GM12874 (cell line): ENCODE measurements at regions not wholly inside any gene's neighbourhood (a gene's known extent, or its start where the extent isn't known, plus 50 kb on each side); places are given as distances from the start of the nearest gene placed in this dataset.

Experiments
- TF ChIP-seq, protein P1 (sequence below): IDR thresholded peaks from 2 replicates; pipeline ENCODE4 v1.5.1; 2011; ENCODE audit warnings: low read depth, mild to moderate bottlenecking, control low read depth, low read length, moderate library complexity; ENCODE audit not compliant: insufficient read depth

DNA sequence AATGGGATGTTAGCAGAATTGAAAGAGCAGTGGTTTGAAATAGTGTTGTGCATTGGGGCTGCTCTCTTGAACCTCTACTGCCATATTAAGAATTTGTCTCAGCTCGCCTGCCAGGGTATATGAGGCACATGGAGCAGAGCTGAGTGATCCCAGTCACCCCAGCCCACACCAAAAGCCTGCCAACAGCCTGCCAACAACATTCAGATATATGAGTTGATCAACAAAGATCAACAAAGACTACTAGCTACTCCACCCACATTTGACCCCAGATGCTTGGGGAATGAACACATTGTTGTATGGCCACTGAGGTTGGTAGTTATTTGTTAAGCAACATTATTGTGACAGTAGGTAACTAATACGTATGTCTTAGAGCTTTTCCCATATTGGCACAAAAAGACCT is 570.9 kb upstream of the IL12A start:
- TF ChIP-seq, protein P1, sequence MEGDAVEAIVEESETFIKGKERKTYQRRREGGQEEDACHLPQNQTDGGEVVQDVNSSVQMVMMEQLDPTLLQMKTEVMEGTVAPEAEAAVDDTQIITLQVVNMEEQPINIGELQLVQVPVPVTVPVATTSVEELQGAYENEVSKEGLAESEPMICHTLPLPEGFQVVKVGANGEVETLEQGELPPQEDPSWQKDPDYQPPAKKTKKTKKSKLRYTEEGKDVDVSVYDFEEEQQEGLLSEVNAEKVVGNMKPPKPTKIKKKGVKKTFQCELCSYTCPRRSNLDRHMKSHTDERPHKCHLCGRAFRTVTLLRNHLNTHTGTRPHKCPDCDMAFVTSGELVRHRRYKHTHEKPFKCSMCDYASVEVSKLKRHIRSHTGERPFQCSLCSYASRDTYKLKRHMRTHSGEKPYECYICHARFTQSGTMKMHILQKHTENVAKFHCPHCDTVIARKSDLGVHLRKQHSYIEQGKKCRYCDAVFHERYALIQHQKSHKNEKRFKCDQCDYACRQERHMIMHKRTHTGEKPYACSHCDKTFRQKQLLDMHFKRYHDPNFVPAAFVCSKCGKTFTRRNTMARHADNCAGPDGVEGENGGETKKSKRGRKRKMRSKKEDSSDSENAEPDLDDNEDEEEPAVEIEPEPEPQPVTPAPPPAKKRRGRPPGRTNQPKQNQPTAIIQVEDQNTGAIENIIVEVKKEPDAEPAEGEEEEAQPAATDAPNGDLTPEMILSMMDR = no peak

DNA sequence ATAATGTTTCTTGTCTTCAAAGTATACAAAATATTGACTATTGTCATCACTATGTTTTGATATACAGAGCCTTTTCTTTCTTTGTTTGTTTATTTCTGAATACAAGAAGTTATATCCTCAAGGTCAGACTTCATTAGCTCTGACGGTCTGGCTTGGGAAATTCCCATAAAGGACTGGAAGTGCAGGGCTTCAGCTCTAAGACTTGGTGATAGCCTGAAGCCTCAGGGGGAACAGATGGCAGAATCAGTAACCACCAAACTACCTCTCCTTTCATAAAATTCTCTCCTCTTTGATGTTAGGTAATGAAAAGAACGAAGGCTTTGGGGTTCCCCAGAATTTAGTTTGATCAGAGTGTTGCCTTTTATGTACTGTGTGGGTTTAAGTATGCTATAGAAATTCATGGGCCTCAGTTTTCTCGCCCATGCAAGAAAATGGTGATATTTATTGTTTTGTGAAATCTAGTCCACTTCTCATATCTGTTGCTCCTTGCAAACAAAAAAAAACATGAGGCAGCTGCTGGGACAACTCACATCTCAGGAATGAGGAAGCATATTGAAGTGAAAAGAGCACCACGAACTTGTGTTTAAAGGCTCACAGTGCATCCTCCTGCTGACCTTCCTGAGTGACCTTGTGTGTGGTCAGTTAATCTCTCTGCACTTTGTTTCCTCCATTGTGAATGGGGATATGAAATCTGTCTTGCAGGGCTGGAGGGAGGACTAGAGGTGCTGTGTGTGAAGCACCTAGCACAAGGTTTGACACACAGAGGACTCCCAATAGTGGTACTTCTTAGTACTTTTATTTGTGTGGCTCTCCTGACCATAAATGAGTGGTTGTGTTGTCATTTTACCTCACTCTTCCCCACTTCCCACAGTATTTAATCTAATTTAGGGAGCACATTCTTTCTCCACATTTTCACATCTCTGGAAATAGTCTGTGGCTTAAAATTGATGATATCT is 569.8 kb upstream of the IL12A start:
- TF ChIP-seq, protein P1 = no peak

DNA sequence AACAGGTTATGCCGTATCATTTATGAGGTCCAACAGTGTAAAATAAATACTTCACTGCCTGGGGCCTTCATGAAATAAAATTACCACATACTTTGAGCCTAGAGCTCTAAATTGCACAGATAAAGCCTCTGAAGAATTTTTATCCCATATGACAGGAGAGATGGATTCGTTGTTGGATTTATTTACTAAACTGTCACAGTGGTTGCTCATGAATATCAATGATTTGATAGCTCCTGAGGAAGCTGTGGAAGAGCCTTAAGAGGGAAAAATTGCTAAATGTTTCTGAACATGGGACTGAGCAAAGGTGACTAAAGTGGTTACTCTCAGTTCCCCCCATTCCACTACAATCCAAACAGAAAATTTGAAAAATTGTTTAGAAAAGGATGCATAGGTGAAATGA is 558.9 kb upstream of the IL12A start:
- TF ChIP-seq, protein P1 = no peak

DNA sequence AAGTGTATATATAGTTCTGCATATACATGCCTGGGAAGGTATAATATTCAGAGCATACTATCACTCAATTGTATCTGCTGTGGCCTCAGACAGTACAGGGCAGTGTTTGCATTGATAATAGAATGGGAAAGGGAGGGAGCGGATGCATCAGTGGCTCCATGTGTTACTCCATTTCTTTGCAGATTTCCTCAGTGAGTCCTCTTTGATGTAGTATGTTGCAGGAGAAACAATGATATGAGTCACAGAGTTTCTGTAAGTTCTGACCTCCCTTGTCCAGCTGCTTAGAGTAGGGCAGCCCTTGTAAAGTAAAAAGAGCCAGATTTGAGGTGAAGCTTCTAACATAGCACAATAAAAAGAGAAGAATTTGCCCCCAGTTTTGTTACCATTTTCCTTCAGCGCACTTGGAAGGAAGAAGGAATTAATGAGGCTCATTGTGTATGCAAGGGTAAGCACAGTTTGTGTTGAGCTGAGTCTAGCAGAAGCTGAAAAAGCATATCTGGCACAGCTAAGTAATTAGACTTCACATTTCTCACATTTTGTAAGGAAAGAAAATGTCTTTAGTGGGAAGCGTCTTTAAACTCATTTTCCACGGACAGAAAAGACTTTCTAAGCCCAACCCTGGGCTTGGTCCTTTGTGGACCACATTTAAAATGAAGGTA is 555.8 kb upstream of the IL12A start:
- TF ChIP-seq, protein P1 = no peak

DNA sequence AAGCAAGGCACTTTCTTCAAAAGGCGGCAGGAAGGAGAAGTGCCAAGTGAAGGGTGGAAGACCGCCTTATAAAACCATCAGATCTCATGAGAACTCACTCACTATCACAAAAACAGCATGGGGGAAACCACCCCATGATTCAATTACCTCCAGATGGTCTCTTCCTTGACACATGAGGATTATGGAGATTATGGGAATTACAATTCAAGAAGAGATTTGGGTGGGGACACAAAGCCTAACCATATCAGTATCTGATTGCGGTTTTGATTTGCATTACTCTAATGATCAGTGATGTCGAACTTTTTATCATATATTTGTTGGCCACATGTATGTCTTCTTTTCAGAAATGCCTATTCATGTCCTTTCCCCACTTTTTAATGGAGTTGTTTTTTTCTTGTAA is 549.3 kb upstream of the IL12A start:
- TF ChIP-seq, protein P1 = no peak

DNA sequence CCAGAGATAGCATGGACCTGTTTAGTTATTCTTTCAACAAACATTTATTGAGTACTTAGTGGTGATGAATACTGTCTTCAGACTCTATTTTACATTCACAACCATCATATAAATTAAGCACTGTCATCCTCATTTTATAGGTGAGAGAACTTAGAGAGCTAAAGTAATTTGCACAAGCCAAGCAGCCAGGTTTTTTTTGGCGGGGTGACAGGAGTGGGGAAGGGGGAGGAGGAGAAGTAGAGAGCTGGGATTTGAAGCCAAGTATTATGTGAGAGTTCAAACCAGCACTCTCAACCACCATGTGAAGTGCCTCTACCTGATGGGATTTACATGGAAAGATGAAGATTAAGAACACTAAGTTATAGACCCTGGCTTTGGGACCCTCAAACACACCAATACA is 547.4 kb upstream of the IL12A start:
- TF ChIP-seq, protein P1 = no peak

DNA sequence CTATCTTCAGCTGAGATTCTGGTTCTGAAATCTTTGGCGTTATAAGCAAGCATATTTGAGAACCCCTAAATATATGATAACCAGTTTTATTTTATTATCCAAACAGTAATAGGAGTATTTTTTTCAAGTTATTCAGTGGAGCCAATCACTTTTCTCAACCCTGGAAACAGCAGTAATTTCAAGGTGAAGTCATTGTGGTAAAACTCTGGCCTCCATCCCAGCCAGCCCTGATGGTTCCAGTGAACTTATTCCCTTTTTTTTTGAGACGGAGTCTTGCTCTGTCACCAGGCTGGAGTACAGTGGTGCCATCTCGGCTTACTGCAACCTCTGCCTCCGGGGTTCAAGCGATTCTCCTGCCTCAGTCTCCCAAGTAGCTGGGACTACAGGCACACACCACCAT is 545.4 kb upstream of the IL12A start:
- TF ChIP-seq, protein P1 = no peak
